ENCODE measurements at regions not wholly inside any gene's neighbourhood (a gene's known extent, or its start where the extent isn't known, plus 50 kb on each side); places are given as distances from the start of the nearest gene placed in this dataset.

DNA sequence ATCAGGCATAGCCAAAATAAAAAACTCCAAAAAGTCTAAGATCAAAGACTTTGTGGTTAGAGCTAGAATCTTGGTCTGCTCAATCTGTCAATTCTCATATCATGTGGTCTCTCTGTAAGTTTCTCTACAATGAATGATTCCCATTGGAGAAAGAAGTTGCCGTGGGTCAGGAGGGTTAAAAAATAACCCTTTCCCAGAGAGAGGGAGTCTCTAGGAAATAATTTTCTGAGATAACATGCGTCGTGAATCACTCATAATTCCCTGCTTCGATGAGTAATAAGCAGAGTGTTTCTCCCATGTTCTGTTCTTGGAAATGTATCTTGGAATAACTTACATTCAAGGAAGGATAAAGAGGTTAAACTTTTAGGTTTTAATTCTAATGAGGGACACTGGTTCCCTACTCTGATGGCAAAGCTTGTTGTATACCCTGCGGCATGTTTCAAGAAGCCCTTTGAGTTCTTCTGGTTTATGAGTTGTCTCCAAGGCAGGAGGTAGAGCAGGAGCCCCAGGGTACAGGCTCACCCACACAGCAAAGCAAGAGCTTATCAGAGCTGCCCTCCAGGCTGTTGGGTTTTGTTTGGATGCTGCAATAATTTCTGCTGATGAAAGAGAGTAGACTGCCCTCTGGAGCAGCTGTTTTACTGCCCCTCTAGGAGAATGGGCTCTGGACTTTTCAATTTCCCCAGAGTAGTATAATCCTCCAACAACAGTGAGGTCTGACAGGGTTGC is 599.1 kb downstream of the QKI start:
- Histone ChIP-seq H2BK120ac (ENCODE audit: low read depth, low read length, poor library complexity, severe bottlenecking) (no peak overlapping the region), H3K27me3 (ENCODE audit: insufficient read depth, low read length) (no peaks in the 10 kb centered on the region), H3K56ac (ENCODE audit: insufficient read length, low read depth, low read length) (no peak overlapping the region), H3K4me2 (ENCODE audit: insufficient read depth, insufficient read length, low read length) (no peak overlapping the region), H2AFZ (ENCODE audit: low read length) (no peak overlapping the region), H2BK15ac (ENCODE audit: low read depth, low read length) (no peak overlapping the region), H3K79me1 (ENCODE audit: insufficient read depth, low read depth, low read length, poor library complexity, severe bottlenecking) (no peaks in the 10 kb centered on the region), H3K23ac (ENCODE audit: insufficient read length, low read depth, low read length) (no peak overlapping the region), H3K9ac (ENCODE audit: extremely low read depth, insufficient read length, low read length) (no peak overlapping the region), H3K79me2 (ENCODE audit: insufficient read depth, low read length) (no peaks in the 10 kb centered on the region), H4K91ac (ENCODE audit: insufficient read length, low read depth, low read length) (no peak overlapping the region), H3T11ph (ENCODE audit: low read length) (no peak overlapping the region), H3K4me1 (ENCODE audit: insufficient read depth, low read length) (peaks cover 4% of the 10 kb centered on the region; the same call in 1 of the 2 replicates), H3K18ac (ENCODE audit: insufficient read length, low read depth, low read length) (no peak overlapping the region), H4K8ac (replicated peaks; ENCODE audit: insufficient read length, low read depth, low read length) (no peak overlapping the region), H3K4ac (ENCODE audit: low read depth, low read length) (no peak overlapping the region), H2BK12ac (ENCODE audit: insufficient read length, low read depth, low read length) (no peak overlapping the region), H4K20me1 (ENCODE audit: control insufficient read depth, insufficient read depth, insufficient read length) (no peaks in the 10 kb centered on the region), H2BK20ac (ENCODE audit: low read depth, low read length, poor library complexity, severe bottlenecking) (no peak overlapping the region), H2AK5ac (ENCODE audit: insufficient read length, low read length) (no peak overlapping the region), H3K9me3 (ENCODE audit: control insufficient read depth, low read depth, low read length) (no peaks in the 10 kb centered on the region), H3K14ac (ENCODE audit: insufficient read depth, low read length) (no peak overlapping the region), H2BK5ac (ENCODE audit: insufficient read length, low read length) (no peak overlapping the region), H3K27ac (ENCODE audit: insufficient read length, low read depth, low read length) (no peak overlapping the region), H3K23me2 (ENCODE audit: insufficient read length, low read depth, low read length, poor library complexity, severe bottlenecking) (no peaks in the 10 kb centered on the region), H4K5ac (ENCODE audit: insufficient read length, low read depth, low read length) (no peak overlapping the region)
- DNase-seq, result no peak
- Mint-ChIP-seq H3K27ac (no peak overlapping the region), H3K4me3 (no peak overlapping the region), H3K27me3 (ENCODE audit: low read depth) (peaks cover 11% of the 10 kb centered on the region), H3K9me3 (peaks cover 6 to 8% of the 10 kb centered on the region in 2 experiments; a peak in 4 of 5 replicates), H3K4me1 (peaks cover 31 to 32% of the 10 kb centered on the region in 2 experiments), H3K36me3 (ENCODE audit: insufficient read depth in 1 of 3, low read depth in 3 of 3) (peaks cover 2 to 10% (median 2%) of the 10 kb centered on the region in 3 experiments; a peak in 3 of 7 replicates)
- TF ChIP-seq, protein P1, sequence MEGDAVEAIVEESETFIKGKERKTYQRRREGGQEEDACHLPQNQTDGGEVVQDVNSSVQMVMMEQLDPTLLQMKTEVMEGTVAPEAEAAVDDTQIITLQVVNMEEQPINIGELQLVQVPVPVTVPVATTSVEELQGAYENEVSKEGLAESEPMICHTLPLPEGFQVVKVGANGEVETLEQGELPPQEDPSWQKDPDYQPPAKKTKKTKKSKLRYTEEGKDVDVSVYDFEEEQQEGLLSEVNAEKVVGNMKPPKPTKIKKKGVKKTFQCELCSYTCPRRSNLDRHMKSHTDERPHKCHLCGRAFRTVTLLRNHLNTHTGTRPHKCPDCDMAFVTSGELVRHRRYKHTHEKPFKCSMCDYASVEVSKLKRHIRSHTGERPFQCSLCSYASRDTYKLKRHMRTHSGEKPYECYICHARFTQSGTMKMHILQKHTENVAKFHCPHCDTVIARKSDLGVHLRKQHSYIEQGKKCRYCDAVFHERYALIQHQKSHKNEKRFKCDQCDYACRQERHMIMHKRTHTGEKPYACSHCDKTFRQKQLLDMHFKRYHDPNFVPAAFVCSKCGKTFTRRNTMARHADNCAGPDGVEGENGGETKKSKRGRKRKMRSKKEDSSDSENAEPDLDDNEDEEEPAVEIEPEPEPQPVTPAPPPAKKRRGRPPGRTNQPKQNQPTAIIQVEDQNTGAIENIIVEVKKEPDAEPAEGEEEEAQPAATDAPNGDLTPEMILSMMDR (conservative IDR thresholded peaks at IDR 0.05), result no peak
- no CpG with 5 or more reads among the region's 5 CpGs for whole genome bisulfite sequencing (ENCODE audit: extremely low coverage, insufficient read length, low lambda C conversion rate)

Measured in H9 (cell line).